Suprapubic skin (tissue), 4 donors: ENCODE measurements at regions not wholly inside any gene's neighbourhood (a gene's known extent, or its start where the extent isn't known, plus 50 kb on each side); places are given as distances from the start of the nearest gene placed in this dataset.

Experiments
- EP300 ChIP-seq: sonication (generic); formaldehyde crosslinking; IDR thresholded peaks from one replicate; pipeline ENCODE4 v1.6.1; 2017; ENCODE audit warnings: antibody characterized with exemption
- POLR2AphosphoS5 ChIP-seq, 3 donors: sonication (generic); formaldehyde crosslinking; IDR thresholded peaks; one replicate each; pipeline ENCODE4 v1.6.1; 2017; ENCODE audit warnings: antibody characterized with exemption in 3 of 3
- TF ChIP-seq, protein P1 (sequence below), 2 donors: fragments of 200-600 bp in 1 of 2; fragments of 450-650 bp in 1 of 2; sonication (generic) in 1 of 2; IDR thresholded peaks; one replicate each; pipeline ENCODE4 v1.5.1; 2016 to 2019; ENCODE audit warnings: antibody characterized with exemption in 2 of 2, mild to moderate bottlenecking in 1 of 2, moderate library complexity in 1 of 2

DNA sequence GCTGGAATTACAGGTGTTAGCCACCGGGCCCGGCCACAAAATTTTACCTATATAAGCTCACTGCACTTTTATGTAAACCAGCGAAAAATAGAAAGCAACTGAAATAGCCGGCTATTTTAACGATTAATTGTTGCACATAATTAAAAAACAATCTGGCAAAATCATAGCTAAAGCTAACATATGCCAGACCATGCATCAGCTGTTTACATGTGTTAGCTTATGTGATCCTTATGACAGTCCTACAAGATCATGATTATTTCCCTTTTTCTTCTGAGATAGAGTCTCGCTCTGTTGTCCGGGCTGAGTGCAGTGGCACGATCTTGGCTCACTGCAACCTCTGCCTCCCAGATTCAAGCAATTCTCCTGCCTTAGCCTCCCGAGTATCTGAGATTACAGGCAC, 157.0 kb downstream of the ZFP64 start:
- TF ChIP-seq, protein P1, sequence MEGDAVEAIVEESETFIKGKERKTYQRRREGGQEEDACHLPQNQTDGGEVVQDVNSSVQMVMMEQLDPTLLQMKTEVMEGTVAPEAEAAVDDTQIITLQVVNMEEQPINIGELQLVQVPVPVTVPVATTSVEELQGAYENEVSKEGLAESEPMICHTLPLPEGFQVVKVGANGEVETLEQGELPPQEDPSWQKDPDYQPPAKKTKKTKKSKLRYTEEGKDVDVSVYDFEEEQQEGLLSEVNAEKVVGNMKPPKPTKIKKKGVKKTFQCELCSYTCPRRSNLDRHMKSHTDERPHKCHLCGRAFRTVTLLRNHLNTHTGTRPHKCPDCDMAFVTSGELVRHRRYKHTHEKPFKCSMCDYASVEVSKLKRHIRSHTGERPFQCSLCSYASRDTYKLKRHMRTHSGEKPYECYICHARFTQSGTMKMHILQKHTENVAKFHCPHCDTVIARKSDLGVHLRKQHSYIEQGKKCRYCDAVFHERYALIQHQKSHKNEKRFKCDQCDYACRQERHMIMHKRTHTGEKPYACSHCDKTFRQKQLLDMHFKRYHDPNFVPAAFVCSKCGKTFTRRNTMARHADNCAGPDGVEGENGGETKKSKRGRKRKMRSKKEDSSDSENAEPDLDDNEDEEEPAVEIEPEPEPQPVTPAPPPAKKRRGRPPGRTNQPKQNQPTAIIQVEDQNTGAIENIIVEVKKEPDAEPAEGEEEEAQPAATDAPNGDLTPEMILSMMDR (IDR thresholded peaks at IDR 0.05), result no peak
- TF ChIP-seq POLR2AphosphoS5 (IDR thresholded peaks at IDR 0.05) (no peak), EP300 (no peak)
